Spleen (tissue), 11 donors: ENCODE measurements at regions not wholly inside any gene's neighbourhood (a gene's known extent, or its start where the extent isn't known, plus 50 kb on each side); places are given as distances from the start of the nearest gene placed in this dataset.

ENCODE experiments used
- DNase-seq: peaks from one replicate; pipeline ENCODE4 v3.0.0-alpha.2; 2020
- H3K27ac ChIP-seq, 8 donors: fragments of 200-600 bp; sonication (generic) in 7 of 8; 1 replicate in 4 of 8; 2 replicates in 4 of 8; pipeline versions ENCODE4 v1.5.0 to v1.8.0; 2016 to 2021; ENCODE audit warnings: inconsistent platforms in 4 of 8, mild to moderate bottlenecking in 4 of 8, moderate library complexity in 1 of 8
- H3K27me3 ChIP-seq, 7 donors: fragments of 200-600 bp; sonication (generic) in 6 of 7; replicated peaks in 1 of 7; 1 replicate in 4 of 7; 2 replicates in 3 of 7; pipeline versions ENCODE4 v1.5.0 to v1.8.0; 2016 to 2021; ENCODE audit warnings: inconsistent platforms in 3 of 7, mild to moderate bottlenecking in 1 of 7
- H3K36me3 ChIP-seq, 6 donors: fragments of 200-600 bp; sonication (generic) in 5 of 6; 1 replicate in 4 of 6; 2 replicates in 2 of 6; pipeline versions ENCODE4 v1.5.0 to v1.8.0; 2016 to 2021; ENCODE audit warnings: inconsistent platforms in 2 of 6
- H3K4me1 ChIP-seq, 6 donors: fragments of 200-600 bp; sonication (generic) in 5 of 6; 1 replicate in 3 of 6; 2 replicates in 3 of 6; pipeline versions ENCODE4 v1.5.0 to v1.8.0; 2016 to 2021; ENCODE audit warnings: inconsistent platforms in 3 of 6
- H3K4me3 ChIP-seq, 8 donors: fragments of 200-600 bp; sonication (generic) in 7 of 8; 1 replicate in 4 of 8; 2 replicates in 4 of 8; pipeline versions ENCODE4 v1.5.0 to v1.8.0; 2016 to 2021; ENCODE audit warnings: inconsistent platforms in 4 of 8, mild to moderate bottlenecking in 4 of 8, moderate library complexity in 2 of 8
- H3K9me3 ChIP-seq, 8 donors: fragments of 200-600 bp; sonication (generic) in 7 of 8; 1 replicate in 4 of 8; 2 replicates in 4 of 8; pipeline versions ENCODE4 v1.5.0 to v1.8.0; 2016 to 2021; ENCODE audit warnings: inconsistent platforms in 4 of 8
- POLR2A ChIP-seq, 3 donors: fragments of 450-650 bp; IDR thresholded peaks; one replicate each; pipeline ENCODE4 v1.5.1; 2017; ENCODE audit warnings: antibody characterized with exemption in 3 of 3, mild to moderate bottlenecking in 1 of 3
- POLR2AphosphoS5 ChIP-seq, 3 donors: sonication (generic); formaldehyde crosslinking; IDR thresholded peaks; one replicate each; pipeline ENCODE4 v1.5.1; 2017; ENCODE audit warnings: antibody characterized with exemption in 3 of 3
- WGBS, 5 donors: extraction: QIAGEN DNeasy Blood & Tissue Kit in 3 of 5; methylation state at CpG; one replicate each; pipeline versions ENCODE4 v1.1.5 to v1.1.7; 2013 to 2018; 5-methylcytosine and 5-hydroxymethylcytosine counted together
- intact Hi-C: fragments of 100-400 bp; cut with DNase I; formaldehyde crosslinking; loops from one replicate; pipeline ENCODE4 v1.15.0; 2023; ENCODE audit warnings: low total_unique reads
- TF ChIP-seq, protein P1 (sequence below), 11 experiments: fragments of 200-600 bp in 7 of 11; fragments of 450-650 bp in 4 of 11; sonication (generic) in 4 of 11; IDR thresholded peaks in 8 of 11; conservative IDR thresholded peaks in 3 of 11; 1 replicate in 7 of 11; 2 replicates in 4 of 11; pipeline versions ENCODE4 v1.4.0 to v1.8.0; 2016 to 2021; ENCODE audit warnings: antibody characterized with exemption in 11 of 11, inconsistent platforms in 4 of 11, mild to moderate bottlenecking in 1 of 11
- donor health status: healthy with polysubstance abuse.
- donor health status: DM: no; HTN: no; CAD: no; lungs with moderate emphysema.
- donor health status: DM: no; HTN: no; CAD: no.
- donor health status: Bipolar disorder and iron deficiency.
- donor health status: healthy.
- donor health status: DM: no; HTN: no; CAD: no.
- donor health status: DM: yes; HTN: yes; CAD: no.

DNA sequence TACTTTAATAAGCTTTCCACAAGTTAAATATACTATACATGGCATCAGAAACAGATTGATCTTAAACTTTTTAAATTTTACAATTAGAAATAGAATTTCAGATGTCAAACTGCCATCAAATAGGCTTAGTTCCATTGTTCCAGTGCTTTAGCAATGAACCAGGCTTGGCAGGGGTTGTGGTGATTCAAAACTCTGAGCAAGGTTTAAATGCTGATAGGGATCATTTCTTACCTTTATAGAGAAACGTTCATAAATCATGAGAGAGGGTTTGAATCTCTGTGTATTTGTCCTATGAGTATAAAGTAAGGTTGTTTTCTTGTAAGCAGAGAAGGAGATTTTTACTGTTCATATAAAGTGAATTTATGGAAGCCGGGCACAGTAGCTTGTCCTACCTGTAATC is 794.5 kb upstream of the TBX3 start:
- intact Hi-C loops: no loop called here
- H3K4me3 ChIP-seq: no peak overlapping the region
- H3K36me3 ChIP-seq: no peaks in the 10 kb centered on the region
- DNase-seq: no peak
- no peak overlapping the region for H3K27ac ChIP-seq
- peaks cover 0 to 6% (median 0%) of the 10 kb centered on the region in 8 donors for H3K9me3 ChIP-seq
- TF ChIP-seq POLR2A (IDR thresholded peaks at IDR 0.05): no peak
- TF ChIP-seq POLR2AphosphoS5 (IDR thresholded peaks at IDR 0.05): no peak
- TF ChIP-seq, protein P1, sequence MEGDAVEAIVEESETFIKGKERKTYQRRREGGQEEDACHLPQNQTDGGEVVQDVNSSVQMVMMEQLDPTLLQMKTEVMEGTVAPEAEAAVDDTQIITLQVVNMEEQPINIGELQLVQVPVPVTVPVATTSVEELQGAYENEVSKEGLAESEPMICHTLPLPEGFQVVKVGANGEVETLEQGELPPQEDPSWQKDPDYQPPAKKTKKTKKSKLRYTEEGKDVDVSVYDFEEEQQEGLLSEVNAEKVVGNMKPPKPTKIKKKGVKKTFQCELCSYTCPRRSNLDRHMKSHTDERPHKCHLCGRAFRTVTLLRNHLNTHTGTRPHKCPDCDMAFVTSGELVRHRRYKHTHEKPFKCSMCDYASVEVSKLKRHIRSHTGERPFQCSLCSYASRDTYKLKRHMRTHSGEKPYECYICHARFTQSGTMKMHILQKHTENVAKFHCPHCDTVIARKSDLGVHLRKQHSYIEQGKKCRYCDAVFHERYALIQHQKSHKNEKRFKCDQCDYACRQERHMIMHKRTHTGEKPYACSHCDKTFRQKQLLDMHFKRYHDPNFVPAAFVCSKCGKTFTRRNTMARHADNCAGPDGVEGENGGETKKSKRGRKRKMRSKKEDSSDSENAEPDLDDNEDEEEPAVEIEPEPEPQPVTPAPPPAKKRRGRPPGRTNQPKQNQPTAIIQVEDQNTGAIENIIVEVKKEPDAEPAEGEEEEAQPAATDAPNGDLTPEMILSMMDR (IDR thresholded peaks at IDR 0.05 in 8 of 11, conservative IDR thresholded peaks at IDR 0.05 in 3 of 11): no peak
- 71 to 85% (median 77%) methylated on average over 2 of the region's 2 CpGs for WGBS, 5 donors
- no peaks in the 10 kb centered on the region for H3K27me3 ChIP-seq
- H3K4me1 ChIP-seq: no peaks in the 10 kb centered on the region

DNA sequence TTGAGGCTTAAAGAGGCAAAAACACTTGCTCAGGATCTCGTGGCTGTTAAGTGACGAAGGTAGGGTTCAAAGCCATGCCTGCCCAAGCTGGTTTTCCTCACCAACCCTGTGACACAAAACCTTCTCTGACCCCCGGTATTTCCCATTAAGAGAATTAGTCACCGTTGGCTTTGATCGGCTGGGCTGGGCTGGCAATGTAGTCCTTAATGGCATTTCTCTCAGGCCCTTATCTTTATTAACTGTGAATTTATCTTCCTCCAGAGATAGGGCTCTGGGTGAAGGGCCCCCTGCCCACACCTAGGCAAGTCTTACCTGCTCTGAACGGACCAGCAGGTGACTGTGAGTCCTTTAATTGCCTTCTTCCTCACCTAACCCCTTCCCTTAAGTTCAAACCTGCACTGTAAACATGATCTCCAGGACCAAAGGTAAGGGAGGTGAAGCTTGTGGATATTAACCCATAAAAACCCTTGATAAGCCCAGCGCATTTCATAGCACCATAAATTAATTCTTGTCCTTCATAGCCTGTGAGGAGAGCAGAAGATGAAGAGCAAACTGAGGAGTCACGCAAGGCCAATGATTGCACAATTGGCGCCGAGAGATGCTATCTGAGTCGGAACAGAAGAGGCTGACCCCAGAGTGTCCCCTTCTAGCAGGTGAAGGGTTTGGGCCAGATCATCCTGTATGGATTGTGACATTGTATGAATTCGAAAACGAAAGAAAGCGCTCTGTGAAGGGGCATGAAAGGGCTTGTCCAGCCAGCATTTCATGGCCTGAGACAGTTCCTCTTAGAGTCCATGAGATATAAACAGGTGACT is 790.8 kb upstream of the TBX3 start:
- WGBS, 5 donors: 87 to 93% (median 90%) methylated on average over 14 of the region's 14 CpGs
- TF ChIP-seq POLR2AphosphoS5 (IDR thresholded peaks at IDR 0.05) (no peak), POLR2A (IDR thresholded peaks at IDR 0.05) (no peak)
- TF ChIP-seq, protein P1 (IDR thresholded peaks at IDR 0.05 in 8 of 11, conservative IDR thresholded peaks at IDR 0.05 in 3 of 11): no peak
- peaks cover 0 to 6% (median 0%) of the 10 kb centered on the region in 8 donors for H3K9me3 ChIP-seq
- no peaks in the 10 kb centered on the region for H3K36me3 ChIP-seq
- intact Hi-C loops: no loop called here
- DNase-seq: no peak
- H3K27ac ChIP-seq: no peak overlapping the region
- H3K4me1 ChIP-seq: no peaks in the 10 kb centered on the region
- H3K27me3 ChIP-seq: no peaks in the 10 kb centered on the region
- no peak overlapping the region for H3K4me3 ChIP-seq

DNA sequence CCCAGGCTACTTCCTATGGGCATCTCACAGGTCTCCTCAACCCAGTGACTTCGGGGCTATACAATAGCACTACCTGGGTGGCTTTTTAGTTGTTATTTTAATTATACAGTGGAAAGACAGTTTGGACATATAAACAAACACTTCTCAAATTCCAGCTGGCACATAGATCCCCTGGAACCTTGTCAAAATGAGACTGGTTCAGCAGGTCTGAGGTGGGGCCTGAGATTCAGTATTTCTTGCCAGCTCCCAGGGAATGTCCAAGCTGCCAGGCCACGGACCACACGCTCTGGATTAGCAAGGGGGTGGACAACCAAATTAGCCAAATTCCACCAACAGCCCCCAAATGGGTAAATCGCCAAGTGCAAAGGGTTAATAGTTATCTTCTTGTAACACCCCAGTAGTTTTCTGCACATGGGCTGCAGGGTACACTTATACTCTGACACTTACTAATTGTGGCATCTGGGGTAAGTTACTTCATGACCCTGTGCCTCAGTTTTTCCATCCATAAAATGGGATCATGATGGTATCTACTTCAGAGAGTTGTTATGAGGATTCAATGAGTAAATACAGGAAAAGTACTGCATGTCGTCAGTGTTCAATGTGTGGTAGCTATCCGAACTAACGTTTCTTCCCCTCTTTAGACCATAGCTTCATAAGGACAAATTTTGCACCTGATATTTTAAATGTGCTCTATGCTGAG is 789.4 kb upstream of the TBX3 start:
- H3K27me3 ChIP-seq: no peaks in the 10 kb centered on the region
- intact Hi-C loops: no loop called here
- H3K36me3 ChIP-seq: no peaks in the 10 kb centered on the region
- no peak overlapping the region for H3K27ac ChIP-seq
- H3K4me1 ChIP-seq: no peaks in the 10 kb centered on the region
- DNase-seq: no peak
- peaks cover 0 to 6% (median 0%) of the 10 kb centered on the region in 8 donors for H3K9me3 ChIP-seq
- no peak for TF ChIP-seq POLR2AphosphoS5 (IDR thresholded peaks at IDR 0.05)
- TF ChIP-seq POLR2A (IDR thresholded peaks at IDR 0.05): no peak
- TF ChIP-seq, protein P1 (IDR thresholded peaks at IDR 0.05 in 8 of 11, conservative IDR thresholded peaks at IDR 0.05 in 3 of 11): no peak
- 82 to 95% (median 87%) methylated on average over 7 of the region's 7 CpGs for WGBS, 5 donors
- no peak overlapping the region for H3K4me3 ChIP-seq

DNA sequence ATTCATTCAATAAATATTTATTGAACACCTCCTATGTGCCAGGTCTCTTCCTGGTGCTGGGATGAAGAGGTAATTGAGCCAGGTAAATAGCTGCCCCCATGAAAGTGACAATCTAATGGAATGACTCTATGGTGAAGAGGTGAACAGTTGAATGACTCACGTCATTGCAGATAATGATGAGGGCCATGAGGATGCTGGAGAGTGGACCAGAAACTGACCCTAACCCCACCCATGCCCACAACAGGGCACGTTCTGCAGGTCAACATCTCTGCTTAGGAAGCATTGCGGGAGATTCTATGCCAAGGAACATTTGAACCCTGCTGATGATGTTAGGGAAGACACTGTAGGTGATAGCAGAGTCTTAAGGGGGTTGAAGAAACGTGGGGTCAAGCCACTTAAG is 788.9 kb upstream of the TBX3 start:
- DNase-seq: no peak
- peaks cover 0 to 5% (median 0%) of the 10 kb centered on the region in 8 donors for H3K9me3 ChIP-seq
- TF ChIP-seq POLR2AphosphoS5 (IDR thresholded peaks at IDR 0.05) (no peak), POLR2A (IDR thresholded peaks at IDR 0.05) (no peak)
- TF ChIP-seq, protein P1 (IDR thresholded peaks at IDR 0.05 in 8 of 11, conservative IDR thresholded peaks at IDR 0.05 in 3 of 11): no peak
- no peaks in the 10 kb centered on the region for H3K27me3 ChIP-seq
- no peak overlapping the region for H3K27ac ChIP-seq
- intact Hi-C loops: no loop called here
- no peaks in the 10 kb centered on the region for H3K36me3 ChIP-seq
- H3K4me3 ChIP-seq: no peak overlapping the region
- WGBS, 5 donors: 79 to 86% (median 81%) methylated on average over 4 of the region's 4 CpGs
- no peaks in the 10 kb centered on the region for H3K4me1 ChIP-seq
